MCF 10A (cell line): ENCODE measurements at regions not wholly inside any gene's neighbourhood (a gene's known extent, or its start where the extent isn't known, plus 50 kb on each side); places are given as distances from the start of the nearest gene placed in this dataset.

Experiments used
- BruUV-seq: library from RNA; stranded (reverse); fragments of 400-500 nt; replicated peaks from 2 replicates; lab custom pipeline; 2021; lab: Mats Ljungman, UMichigan
- CTCF ChIA-PET: fragments of 300-600 bp; sonication (Branson Sonifier 250); formaldehyde crosslinking; extraction: SDS; loops from one replicate; lab custom pipeline; 2021; ENCODE audit warnings: antibody characterized with exemption, inconsistent platforms; lab: Yijun Ruan, JAX
- POLR2A ChIA-PET: fragments of 300-600, 350-650 bp; sonication (Branson Sonifier 250); formaldehyde crosslinking; extraction: SDS; loops from one replicate; lab custom pipeline; 2020; ENCODE audit warnings: antibody characterized with exemption, inconsistent platforms; lab: Yijun Ruan, JAX
- DNase-seq: peaks from one replicate; pipeline ENCODE4 v3.0.0-alpha.2; 2018; ENCODE audit not compliant: unreplicated experiment
- H3K27ac Mint-ChIP-seq: one replicate; pipeline ENCODE4 v1.8.0; 2022; ENCODE audit warnings: mild to moderate bottlenecking, low read depth, mixed read lengths; ENCODE audit not compliant: unreplicated experiment
- H3K27me3 Mint-ChIP-seq: one replicate; pipeline ENCODE4 v1.8.0; 2022; ENCODE audit warnings: mixed read lengths; ENCODE audit not compliant: insufficient read depth, unreplicated experiment
- H3K36me3 Mint-ChIP-seq: one replicate; pipeline ENCODE4 v1.8.0; 2022; ENCODE audit warnings: mild to moderate bottlenecking, moderate library complexity, mixed read lengths; ENCODE audit not compliant: insufficient read depth, unreplicated experiment
- H3K4me1 Mint-ChIP-seq: one replicate; pipeline ENCODE4 v1.8.0; 2022; ENCODE audit warnings: mixed read lengths; ENCODE audit not compliant: insufficient read depth, unreplicated experiment
- H3K4me3 Mint-ChIP-seq: one replicate; pipeline ENCODE4 v1.8.0; 2022; ENCODE audit warnings: mild to moderate bottlenecking, moderate library complexity, mixed read lengths; ENCODE audit not compliant: unreplicated experiment
- H3K9me3 Mint-ChIP-seq: one replicate; pipeline ENCODE4 v1.8.0; 2022; ENCODE audit warnings: mixed read lengths; ENCODE audit not compliant: unreplicated experiment
- CTCF ChIP-seq: fragments of 200-600 bp; IDR thresholded peaks from one replicate; pipeline ENCODE4 v1.8.0; 2022; ENCODE audit warnings: antibody characterized with exemption, mild to moderate bottlenecking; ENCODE audit not compliant: unreplicated experiment
- intact Hi-C: fragments of 100-400 bp; cut with micrococcal nuclease; formaldehyde crosslinking; loops from 2 replicates; pipeline ENCODE4 v1.14.1; 2022

GRCh38 chrX:40266490-40267333 lies 169.0 kb upstream of the BCOR start:
- BruUV-seq: no TSS peak
- peak; percentile 44 for DNase-seq
- Mint-ChIP-seq H3K27me3 (peaks cover 11% of the 10 kb centered on the region), H3K4me1 (peaks cover 7% of the 10 kb centered on the region), H3K4me3 (peak overlapping the region; percentile 54), H3K27ac (no peak overlapping the region), H3K9me3 (no peaks in the 10 kb centered on the region), H3K36me3 (no peaks in the 10 kb centered on the region)
- CTCF ChIA-PET: interaction anchor here (0.6 to 1.3 kb wide), 5 partner anchors 27 to 1038 kb away, joined by 3 to 5 read pairs (median 3); no protein-coding TSS in a partner anchor
- intact Hi-C loops: loop anchor here (1.0 to 10.0 kb wide), 7 partner anchors 112 to 1512 kb away; no protein-coding TSS in a partner anchor
- POLR2A ChIA-PET: interaction anchor here (0.6 kb wide), 1 partner anchor 653 kb away, joined by 3 read pairs; no protein-coding TSS in a partner anchor
- TF ChIP-seq CTCF: peak; percentile 57

GRCh38 chrX:40265936-40266335 lies 168.2 kb upstream of the BCOR start:
- intact Hi-C loops: loop anchor here (2.0 to 10.0 kb wide), 6 partner anchors 111 to 1511 kb away; no protein-coding TSS in a partner anchor
- ChIA-PET CTCF (no interaction called here), POLR2A (no interaction called here)
- H3K9me3 Mint-ChIP-seq: no peaks in the 10 kb centered on the region
- H3K27me3 Mint-ChIP-seq: peaks cover 11% of the 10 kb centered on the region
- no peak for DNase-seq
- TF ChIP-seq CTCF: no peak
- H3K4me1 Mint-ChIP-seq: peaks cover 7% of the 10 kb centered on the region
- BruUV-seq: no TSS peak
- peak overlapping the region; percentile 54 for H3K4me3 Mint-ChIP-seq
- H3K27ac Mint-ChIP-seq: no peak overlapping the region
- no peaks in the 10 kb centered on the region for H3K36me3 Mint-ChIP-seq

GRCh38 chrX:40263014-40263560 lies 165.3 kb upstream of the BCOR start:
- no peak overlapping the region for H3K27ac Mint-ChIP-seq
- CTCF ChIA-PET: interaction anchor here (0.6 to 1.1 kb wide), 2 partner anchors 532 to 533 kb away, joined by 3 to 4 read pairs; no protein-coding TSS in a partner anchor
- TF ChIP-seq CTCF: no peak
- BruUV-seq: no TSS peak
- POLR2A ChIA-PET: interaction anchor here (0.6 kb wide), 2 partner anchors 1001 to 1168 kb away, joined by 3 read pairs; no protein-coding TSS in a partner anchor
- peaks cover 11% of the 10 kb centered on the region for H3K27me3 Mint-ChIP-seq
- intact Hi-C loops: loop anchor here (10.0 kb wide), 3 partner anchors 108 to 1508 kb away; no protein-coding TSS in a partner anchor
- H3K9me3 Mint-ChIP-seq: no peaks in the 10 kb centered on the region
- no peaks in the 10 kb centered on the region for H3K36me3 Mint-ChIP-seq
- no peak for DNase-seq
- H3K4me1 Mint-ChIP-seq: peaks cover 7% of the 10 kb centered on the region
- no peak overlapping the region for H3K4me3 Mint-ChIP-seq
